ENCODE measurements at regions not wholly inside any gene's neighbourhood (a gene's known extent, or its start where the extent isn't known, plus 50 kb on each side); places are given as distances from the start of the nearest gene placed in this dataset.
"Not testable (repeated sequence)": the region's sequence is repeated elsewhere in the genome, so short reads cannot be mapped to it uniquely, and the experiment has no call there.

DNA sequence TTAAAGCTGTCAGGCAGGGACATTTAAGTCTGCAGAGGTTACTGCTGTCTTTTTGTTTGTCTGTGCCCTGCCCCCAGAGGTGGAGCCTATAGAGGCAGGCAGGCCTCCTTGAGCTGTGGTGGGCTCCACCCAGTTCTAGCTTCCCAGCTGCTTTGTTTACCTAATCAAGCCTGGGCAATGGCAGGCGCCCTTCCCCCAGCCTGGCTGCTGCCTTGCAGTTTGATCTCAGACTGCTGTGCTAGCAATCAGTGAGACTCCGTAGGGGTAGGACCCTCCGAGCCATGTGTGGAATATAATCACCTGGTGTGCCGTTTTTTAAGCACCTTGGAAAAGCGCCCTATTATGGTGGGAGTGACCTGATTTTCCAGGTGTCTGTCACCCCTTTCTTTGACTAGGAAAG is 703.5 kb upstream of the MANEA start:
- not testable (repeated sequence) for TF ChIP-seq POLR2A (IDR thresholded peaks at IDR 0.05; ENCODE audit: low read depth, low read length); FOS (IDR thresholded peaks at IDR 0.05; ENCODE audit: borderline replicate concordance, insufficient read depth, low read length); POLR2AphosphoS5 (IDR thresholded peaks at IDR 0.05; ENCODE audit: insufficient read depth, low read depth, low read length); JUN (IDR thresholded peaks at IDR 0.05; ENCODE audit: borderline replicate concordance, insufficient read depth, insufficient read length, low read depth); EZH2 (IDR thresholded peaks at IDR 0.05; ENCODE audit: borderline replicate concordance, low read depth, low read length, severe bottlenecking); MYC (IDR thresholded peaks at IDR 0.05; ENCODE audit: low read depth, low read length); GATA2 (IDR thresholded peaks at IDR 0.05; ENCODE audit: insufficient read depth, insufficient read length, low read depth, low read length)
- TF ChIP-seq, protein P1, sequence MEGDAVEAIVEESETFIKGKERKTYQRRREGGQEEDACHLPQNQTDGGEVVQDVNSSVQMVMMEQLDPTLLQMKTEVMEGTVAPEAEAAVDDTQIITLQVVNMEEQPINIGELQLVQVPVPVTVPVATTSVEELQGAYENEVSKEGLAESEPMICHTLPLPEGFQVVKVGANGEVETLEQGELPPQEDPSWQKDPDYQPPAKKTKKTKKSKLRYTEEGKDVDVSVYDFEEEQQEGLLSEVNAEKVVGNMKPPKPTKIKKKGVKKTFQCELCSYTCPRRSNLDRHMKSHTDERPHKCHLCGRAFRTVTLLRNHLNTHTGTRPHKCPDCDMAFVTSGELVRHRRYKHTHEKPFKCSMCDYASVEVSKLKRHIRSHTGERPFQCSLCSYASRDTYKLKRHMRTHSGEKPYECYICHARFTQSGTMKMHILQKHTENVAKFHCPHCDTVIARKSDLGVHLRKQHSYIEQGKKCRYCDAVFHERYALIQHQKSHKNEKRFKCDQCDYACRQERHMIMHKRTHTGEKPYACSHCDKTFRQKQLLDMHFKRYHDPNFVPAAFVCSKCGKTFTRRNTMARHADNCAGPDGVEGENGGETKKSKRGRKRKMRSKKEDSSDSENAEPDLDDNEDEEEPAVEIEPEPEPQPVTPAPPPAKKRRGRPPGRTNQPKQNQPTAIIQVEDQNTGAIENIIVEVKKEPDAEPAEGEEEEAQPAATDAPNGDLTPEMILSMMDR (IDR thresholded peaks at IDR 0.05; ENCODE audit: extremely low read depth in 1 of 2, insufficient read depth in 1 of 2, low read depth in 1 of 2, low read length in 2 of 2) = not testable (repeated sequence)
- TF ChIP-seq, protein P2, sequence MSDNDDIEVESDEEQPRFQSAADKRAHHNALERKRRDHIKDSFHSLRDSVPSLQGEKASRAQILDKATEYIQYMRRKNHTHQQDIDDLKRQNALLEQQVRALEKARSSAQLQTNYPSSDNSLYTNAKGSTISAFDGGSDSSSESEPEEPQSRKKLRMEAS (IDR thresholded peaks at IDR 0.05; ENCODE audit: insufficient read depth, insufficient read length) = not testable (repeated sequence)
